Right ventricle myocardium superior (tissue), 1 donor: ENCODE measurements at regions not wholly inside any gene's neighbourhood (a gene's known extent, or its start where the extent isn't known, plus 50 kb on each side); places are given as distances from the start of the nearest gene placed in this dataset.

ENCODE experiments used
- ATAC-seq: fragments of 200-7000 bp; cut with Tn5 transposase; one replicate; pipeline ENCODE4 v1.9.1; 2020; ENCODE audit warnings: mild to moderate bottlenecking; ENCODE audit not compliant: poor library complexity
- DNase-seq: peaks from one replicate; pipeline ENCODE4 v3.0.0-alpha.2; 2020
- intact Hi-C: fragments of 100-400 bp; cut with DNase I; formaldehyde crosslinking; loops from one replicate; pipeline ENCODE4 v1.11.2; 2022
- donor health status: DM: no; HTN: yes; CAD: no; lungs with severe emphysema.

DNA sequence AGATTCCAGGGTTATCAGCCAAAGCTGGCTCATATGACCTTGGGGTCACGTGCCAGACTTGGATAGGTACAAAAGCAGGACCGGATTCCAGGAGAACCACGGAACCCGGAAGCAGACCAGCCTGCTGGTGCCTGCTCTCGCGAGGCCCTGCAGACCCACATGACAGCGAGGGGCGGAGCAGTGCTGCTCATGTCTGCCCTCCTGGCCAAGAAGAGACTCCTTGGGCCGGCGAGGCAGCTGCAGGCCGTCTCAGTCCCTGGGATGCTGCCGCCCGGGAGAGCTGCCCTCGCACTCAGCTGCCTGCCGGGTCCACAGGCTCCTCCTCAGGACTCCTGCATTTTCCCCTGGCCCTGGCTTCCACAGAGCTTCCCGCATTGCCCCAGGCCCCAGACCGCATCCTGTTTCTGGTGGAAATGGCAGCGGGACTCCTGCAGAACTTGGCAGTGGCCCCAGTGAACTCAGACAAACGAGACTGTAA, 739.5 kb downstream of the SOCS6 start:
- no peak for ATAC-seq
- intact Hi-C loops = no loop called here
- no peak for DNase-seq

DNA sequence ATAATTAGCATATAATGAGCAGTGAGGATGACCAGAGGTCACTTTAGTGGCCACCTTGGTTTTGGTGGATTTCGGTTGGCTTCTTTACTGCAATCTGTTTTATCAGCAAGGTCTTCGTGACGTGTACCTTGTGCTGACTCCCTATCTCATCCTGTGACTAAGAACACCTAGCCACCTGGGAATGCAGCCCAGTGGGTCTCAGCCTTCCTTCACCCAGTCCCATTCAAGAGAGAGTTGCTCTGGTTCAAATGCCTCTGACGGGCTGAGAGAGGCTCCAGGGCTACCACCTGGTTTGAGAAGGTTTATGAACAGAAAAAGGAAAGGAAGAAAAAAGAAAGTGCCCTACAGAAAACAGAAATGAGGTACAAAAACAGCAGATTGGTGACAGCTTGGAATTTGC, 738.7 kb downstream of the SOCS6 start:
- intact Hi-C loops = no loop called here
- DNase-seq (no peak), ATAC-seq (no peak)

DNA sequence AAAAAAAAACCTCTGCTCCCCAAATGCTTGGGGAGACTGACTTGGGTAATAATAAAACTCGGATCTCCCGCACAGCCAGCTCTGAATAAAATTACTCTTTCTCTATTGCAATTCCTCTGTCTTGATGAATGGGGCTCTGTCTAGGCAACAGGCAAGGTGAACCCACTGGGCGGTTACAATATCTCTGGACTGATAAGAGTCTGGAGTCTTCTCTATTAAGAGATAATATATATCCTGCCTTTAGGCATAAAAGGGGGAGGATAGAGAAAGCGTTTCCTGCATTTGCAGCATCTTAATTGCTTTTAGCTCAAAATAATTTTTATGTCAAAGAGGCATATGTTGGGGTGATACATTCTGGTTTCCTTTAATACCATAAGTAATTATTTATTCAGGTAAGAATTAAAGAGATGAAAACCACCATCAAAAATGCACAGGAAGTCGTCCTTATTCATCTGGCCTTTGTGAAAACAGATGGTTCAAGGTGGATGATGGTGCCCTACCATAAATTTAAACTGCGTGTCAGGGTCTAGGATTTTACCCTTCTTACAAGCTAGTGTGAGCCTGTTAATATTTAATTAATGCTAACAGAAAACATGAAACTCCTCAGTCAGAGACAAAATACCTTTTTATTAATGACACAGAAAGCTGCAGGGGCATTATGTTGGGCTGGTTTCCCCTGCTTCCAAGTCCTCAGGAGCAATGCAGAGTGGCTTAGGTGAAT, 736.8 kb downstream of the SOCS6 start:
- no peak for ATAC-seq
- DNase-seq = no peak
- intact Hi-C loops = no loop called here

DNA sequence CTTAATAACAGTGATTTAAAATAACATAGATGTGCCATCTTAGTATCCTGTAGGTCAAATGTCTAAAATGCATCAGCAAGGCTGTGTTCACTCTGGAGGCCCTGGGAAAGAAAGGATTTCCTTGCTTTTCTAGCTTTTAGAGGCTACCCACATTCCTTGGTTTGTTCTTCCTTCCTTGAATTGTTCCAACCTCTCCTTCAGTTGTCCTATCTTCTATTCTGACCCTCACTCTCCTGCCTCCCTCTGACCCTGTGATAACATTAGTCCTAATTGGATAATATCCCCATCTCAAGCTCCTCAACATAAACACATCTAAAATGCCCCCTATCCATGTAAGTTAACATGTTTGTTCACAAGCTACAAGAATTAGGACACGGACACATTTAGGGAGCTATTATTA, 733.5 kb downstream of the SOCS6 start:
- intact Hi-C loops = no loop called here
- no peak for ATAC-seq

GRCh38 chr18:71021030-71021362, 732.2 kb downstream of the SOCS6 start:
- intact Hi-C loops = no loop called here

More for the DNA sequence above, 733.5 kb downstream of the SOCS6 start:
- no peak for DNase-seq

GRCh38 chr18:71020342-71021029, 731.6 kb downstream of the SOCS6 start:
- DNase-seq = no peak
- no peak for ATAC-seq
- intact Hi-C loops = no loop called here

More at GRCh38 chr18:71021030-71021362, 732.2 kb downstream of the SOCS6 start:
- ATAC-seq (no peak), DNase-seq (no peak)

GRCh38 chr18:71018816-71019215, 730.0 kb downstream of the SOCS6 start:
- DNase-seq (no peak), ATAC-seq (no peak)
- intact Hi-C loops = no loop called here

DNA sequence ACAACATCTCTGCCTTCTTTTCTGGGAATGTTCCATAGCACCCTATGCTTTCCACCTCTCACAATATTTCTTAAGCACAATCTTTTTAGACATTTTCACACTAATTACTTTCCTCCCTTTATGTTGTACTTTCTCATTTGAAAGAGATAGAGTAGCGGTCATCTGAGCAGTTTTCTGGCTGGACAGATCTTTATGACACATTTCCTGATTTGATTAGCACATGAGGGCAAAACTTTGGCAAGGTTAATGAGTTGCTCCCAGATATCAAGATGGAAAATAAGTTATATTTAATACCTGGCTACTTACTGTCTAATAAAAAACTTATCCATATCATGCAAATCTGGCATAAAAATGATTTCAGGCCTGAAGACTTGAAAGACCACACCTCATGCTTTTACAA, 723.9 kb downstream of the SOCS6 start:
- no peak for ATAC-seq
- no peak for DNase-seq

GRCh38 chr18:71011389-71011788, 722.5 kb downstream of the SOCS6 start:
- intact Hi-C loops = no loop called here
- DNase-seq (no peak), ATAC-seq (no peak)

More for the DNA sequence above, 723.9 kb downstream of the SOCS6 start:
- intact Hi-C loops = no loop called here

DNA sequence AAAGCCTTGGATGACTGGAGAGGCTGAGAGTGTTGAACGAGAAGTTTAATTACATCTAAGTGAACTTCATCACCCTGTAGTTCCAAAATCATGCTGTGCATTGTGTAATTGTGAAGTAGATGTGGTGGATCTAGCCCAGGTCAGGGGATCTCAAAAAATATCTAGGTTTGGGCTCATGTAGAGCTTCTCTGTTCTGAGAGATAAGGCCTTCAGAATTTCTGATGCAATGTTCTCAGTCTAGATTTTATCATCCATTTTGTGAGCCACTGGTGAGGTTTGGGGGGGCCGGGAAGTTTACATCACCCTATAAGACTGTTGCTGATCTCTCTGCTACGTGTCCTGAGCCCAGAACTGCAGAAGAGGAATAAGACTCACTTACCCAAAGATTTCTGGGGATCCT, 719.4 kb downstream of the SOCS6 start:
- DNase-seq (no peak), ATAC-seq (no peak)
- intact Hi-C loops = no loop called here

DNA sequence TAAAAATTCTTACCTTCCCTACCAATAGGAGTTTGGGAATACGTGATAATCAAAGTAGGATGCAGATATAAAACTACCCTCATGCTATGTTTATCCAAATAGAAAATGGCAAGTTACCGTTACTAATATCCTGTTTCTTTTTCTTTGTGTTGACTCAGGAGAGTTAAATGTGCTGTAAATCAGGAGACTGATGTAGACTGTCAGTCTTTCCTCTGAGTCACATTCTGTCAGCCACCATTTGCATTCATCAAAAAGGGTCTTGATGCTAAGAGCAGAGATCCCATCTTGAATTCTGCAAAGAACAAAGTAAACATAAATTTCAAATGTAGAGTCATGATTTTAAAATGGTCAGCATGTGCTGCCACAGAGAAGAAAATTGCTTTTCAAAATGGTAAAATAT, 712.8 kb downstream of the SOCS6 start:
- intact Hi-C loops = no loop called here
- DNase-seq = no peak
- no peak for ATAC-seq

GRCh38 chr18:70998490-70998889, 709.6 kb downstream of the SOCS6 start:
- no peak for ATAC-seq
- intact Hi-C loops = no loop called here
- DNase-seq = no peak

- ATAC-seq (no peak), DNase-seq (no peak)
- intact Hi-C loops = no loop called here
Observed at GRCh38 chr18:70994116-70994515, 705.3 kb downstream of the SOCS6 start.

- DNase-seq (no peak), ATAC-seq (no peak)
- intact Hi-C loops = no loop called here
Observed at GRCh38 chr18:70991577-70991976, 702.7 kb downstream of the SOCS6 start.

- DNase-seq = no peak
- ATAC-seq = no peak
- intact Hi-C loops = no loop called here
Observed at GRCh38 chr18:70985948-70986347, 697.1 kb downstream of the SOCS6 start.

DNA sequence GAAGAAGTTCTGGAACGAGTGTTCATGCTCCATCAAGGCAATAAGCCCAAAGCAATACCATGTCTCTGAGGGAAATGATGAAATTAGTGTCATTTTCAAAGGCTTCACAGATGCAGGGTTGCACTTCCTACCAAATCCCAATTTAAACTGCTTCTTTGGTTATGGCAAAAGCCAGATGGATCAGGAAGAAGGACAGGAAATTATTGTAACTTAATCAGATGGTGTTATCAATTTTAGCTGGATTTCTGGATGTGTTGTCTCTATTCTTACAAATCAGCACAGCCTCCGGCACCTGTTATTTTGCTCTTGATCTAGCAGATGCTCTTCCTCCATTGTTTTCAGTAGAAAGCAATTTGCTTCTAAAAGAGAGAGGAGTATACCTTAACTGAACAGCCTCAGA, 693.4 kb downstream of the SOCS6 start:
- intact Hi-C loops = no loop called here
- no peak for ATAC-seq
- no peak for DNase-seq

DNA sequence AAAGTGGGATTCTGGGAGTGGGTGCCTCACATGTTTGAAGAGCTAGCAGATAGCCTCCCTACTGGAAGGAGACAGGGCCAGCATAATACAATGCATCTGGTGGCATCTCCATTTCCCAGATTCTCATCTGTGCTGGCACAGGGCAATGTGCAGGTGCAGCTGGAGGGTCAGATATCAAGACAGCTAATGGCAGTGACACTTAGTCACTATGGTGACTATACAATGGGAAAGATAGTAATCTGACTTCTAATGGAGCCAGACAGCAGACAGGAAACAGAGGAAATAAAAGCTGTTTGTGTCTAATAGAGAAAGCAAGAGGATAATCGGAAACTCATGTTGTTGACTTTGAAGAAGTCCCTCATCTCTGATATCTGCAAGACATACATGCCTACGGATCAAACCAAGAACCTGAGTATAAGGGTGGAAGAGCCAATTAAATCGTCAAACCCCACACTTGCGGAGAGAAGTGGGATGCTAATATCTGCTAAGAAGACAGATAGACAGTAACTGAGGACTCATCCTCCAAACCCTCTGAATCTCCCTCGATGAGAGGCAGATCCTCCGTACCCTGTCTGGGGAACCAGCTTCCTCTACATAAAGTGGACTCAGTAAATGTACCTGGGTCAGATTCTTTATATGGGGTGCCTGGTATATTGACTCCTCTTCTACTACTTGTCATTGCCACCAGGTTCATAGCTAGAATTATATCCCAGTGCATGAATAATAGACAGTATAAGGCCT, 692.7 kb downstream of the SOCS6 start:
- ATAC-seq (no peak), DNase-seq (no peak)
- intact Hi-C loops = no loop called here

- intact Hi-C loops = no loop called here
- DNase-seq (no peak), ATAC-seq (no peak)
Observed at GRCh38 chr18:70973626-70974025, 684.8 kb downstream of the SOCS6 start.

- intact Hi-C loops = no loop called here
- ATAC-seq = no peak
- DNase-seq = no peak
Observed at GRCh38 chr18:70966419-70966818, 677.6 kb downstream of the SOCS6 start.

GRCh38 chr18:70961939-70962338, 673.1 kb downstream of the SOCS6 start:
- DNase-seq = no peak
- intact Hi-C loops = no loop called here
- no peak for ATAC-seq
